ENCODE measurements at regions not wholly inside any gene's neighbourhood (a gene's known extent, or its start where the extent isn't known, plus 50 kb on each side); places are given as distances from the start of the nearest gene placed in this dataset.

DNA sequence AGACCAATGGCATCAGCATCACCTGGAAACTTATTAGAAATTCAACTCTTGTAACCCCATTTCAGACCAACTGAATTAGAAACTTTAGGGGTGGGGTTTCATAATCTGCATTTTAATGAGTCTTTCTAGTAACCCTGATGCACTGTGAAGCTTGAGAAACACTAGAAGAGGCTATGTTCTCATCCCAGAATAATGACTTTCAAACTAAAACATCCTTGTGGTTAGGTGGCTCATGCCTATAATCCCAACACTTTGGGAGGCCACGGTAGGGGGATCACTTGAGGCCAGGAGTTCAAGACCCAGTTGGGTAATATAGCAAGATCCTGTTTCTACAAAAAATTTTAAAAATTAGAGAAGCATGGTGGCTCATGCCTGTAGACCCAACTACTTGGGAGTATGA is 402.4 kb downstream of the DLEU7 start:
- no peak overlapping the region for H3K4me3 ChIP-seq (ENCODE audit: low read length)
- TF ChIP-seq, protein P1, sequence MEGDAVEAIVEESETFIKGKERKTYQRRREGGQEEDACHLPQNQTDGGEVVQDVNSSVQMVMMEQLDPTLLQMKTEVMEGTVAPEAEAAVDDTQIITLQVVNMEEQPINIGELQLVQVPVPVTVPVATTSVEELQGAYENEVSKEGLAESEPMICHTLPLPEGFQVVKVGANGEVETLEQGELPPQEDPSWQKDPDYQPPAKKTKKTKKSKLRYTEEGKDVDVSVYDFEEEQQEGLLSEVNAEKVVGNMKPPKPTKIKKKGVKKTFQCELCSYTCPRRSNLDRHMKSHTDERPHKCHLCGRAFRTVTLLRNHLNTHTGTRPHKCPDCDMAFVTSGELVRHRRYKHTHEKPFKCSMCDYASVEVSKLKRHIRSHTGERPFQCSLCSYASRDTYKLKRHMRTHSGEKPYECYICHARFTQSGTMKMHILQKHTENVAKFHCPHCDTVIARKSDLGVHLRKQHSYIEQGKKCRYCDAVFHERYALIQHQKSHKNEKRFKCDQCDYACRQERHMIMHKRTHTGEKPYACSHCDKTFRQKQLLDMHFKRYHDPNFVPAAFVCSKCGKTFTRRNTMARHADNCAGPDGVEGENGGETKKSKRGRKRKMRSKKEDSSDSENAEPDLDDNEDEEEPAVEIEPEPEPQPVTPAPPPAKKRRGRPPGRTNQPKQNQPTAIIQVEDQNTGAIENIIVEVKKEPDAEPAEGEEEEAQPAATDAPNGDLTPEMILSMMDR (conservative IDR thresholded peaks at IDR 0.05; ENCODE audit: low read depth, low read length), result no peak
- DNase-seq (ENCODE audit: low read depth), result no peak

DNA sequence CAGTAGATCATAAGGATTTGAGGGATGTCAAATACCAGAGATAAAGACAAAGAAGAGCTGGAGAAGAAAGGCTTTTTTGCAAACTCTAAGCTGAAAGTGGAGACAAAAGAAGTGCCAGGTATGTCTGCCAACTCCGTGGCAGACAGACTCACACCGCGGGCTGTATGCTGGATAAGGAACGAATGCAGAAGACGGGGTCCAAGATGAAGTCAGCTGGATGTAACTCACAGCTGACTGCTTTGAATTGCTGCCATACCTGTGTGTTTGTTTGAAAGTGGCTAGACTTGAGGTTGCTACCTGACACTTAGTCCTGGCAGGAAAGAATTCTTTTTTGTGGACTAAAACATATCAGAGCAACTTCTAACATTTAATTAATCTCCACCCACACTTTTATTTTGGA is 398.8 kb downstream of the DLEU7 start:
- no peak for DNase-seq (ENCODE audit: low read depth)
- no peak overlapping the region for H3K4me3 ChIP-seq (ENCODE audit: low read length)
- TF ChIP-seq, protein P1 (conservative IDR thresholded peaks at IDR 0.05; ENCODE audit: low read depth, low read length), result no peak

DNA sequence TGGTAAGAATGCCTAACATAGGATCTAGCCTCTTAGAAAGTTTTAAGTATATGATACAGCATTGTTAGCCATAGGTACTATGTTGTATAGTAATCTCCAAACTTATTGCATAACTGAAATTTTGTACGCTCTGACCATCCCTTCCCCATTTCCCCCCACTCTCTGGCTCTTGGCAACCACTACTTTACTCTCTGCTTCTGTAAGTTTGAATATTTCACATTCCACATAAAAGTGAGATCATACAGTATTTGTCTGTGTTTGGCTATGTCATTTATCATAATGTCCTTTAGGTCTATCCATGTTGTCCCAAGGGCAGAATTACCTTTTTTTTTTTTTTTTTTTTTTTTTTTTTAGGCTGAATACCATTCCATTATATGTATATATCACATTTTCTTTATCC is 396.9 kb downstream of the DLEU7 start:
- TF ChIP-seq, protein P1 (conservative IDR thresholded peaks at IDR 0.05; ENCODE audit: low read depth, low read length), result no peak
- no peak for DNase-seq (ENCODE audit: low read depth)
- no peak overlapping the region for H3K4me3 ChIP-seq (ENCODE audit: low read length)

DNA sequence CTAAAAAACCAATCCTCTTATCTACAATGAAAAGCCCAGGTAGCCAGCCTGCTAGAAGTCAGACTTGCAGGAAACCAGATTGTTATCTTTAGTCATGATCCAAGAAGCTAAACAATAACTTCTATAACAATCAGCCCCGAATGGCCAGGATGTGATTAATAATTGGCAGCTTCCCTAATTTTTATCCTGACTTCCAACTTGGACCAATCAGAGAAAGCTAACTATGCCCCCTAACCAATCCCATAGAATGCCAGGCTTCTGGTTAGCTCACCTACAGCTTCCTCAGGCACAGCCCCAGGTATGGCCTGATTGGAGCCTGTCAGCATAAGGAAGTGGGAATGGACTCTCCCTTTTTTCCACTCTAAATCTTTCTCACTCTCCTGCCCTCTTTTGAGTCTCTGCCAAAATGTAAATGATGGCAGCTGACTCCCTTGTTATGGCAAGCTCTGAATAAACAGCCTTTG is 394.9 kb downstream of the DLEU7 start:
- no peak for DNase-seq (ENCODE audit: low read depth)
- TF ChIP-seq, protein P1 (conservative IDR thresholded peaks at IDR 0.05; ENCODE audit: low read depth, low read length), result no peak
- no peak overlapping the region for H3K4me3 ChIP-seq (ENCODE audit: low read length)

DNA sequence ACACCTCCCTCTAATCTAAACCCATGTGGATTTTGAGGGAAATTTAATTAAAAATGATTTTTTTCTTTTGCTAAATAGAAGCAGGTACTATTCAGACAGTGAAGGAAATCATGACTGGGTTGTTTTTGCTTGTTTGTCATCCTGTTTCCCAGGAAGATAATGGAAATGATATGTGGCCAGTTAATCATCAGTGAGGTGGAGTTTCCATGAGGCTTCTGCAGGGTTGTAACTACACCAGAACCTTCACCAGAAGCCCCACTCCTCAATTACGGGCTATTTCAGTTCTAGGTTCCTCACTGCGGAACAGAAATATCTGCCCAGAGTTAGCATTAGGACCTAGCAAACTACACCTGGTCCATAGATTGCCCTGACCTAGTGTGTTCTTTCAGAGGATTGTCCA is 394.0 kb downstream of the DLEU7 start:
- no peak for DNase-seq (ENCODE audit: low read depth)
- TF ChIP-seq, protein P1 (conservative IDR thresholded peaks at IDR 0.05; ENCODE audit: low read depth, low read length), result no peak

DNA sequence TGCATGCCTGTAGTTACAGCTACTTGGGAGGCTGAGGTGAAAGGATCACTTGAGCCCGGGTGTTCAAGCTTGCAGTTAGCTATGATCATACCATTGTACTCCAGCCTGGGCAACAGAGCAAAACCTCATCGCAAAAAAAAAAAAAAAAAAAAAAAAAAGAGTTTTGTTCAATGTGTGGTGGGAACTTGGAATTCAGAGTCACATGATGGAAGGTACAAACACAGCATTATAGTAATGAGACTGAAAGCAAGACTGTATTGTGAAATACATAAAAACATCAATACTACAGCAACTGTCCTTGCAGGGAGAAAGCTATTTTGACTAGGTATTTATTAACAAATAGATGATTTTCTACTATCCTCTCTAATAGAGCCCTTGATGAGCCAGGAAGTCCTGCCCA is 393.2 kb downstream of the DLEU7 start:
- no peak overlapping the region for H3K4me3 ChIP-seq (ENCODE audit: low read length)
- DNase-seq (ENCODE audit: low read depth), result no peak
- TF ChIP-seq, protein P1 (conservative IDR thresholded peaks at IDR 0.05; ENCODE audit: low read depth, low read length), result no peak

More for the DNA sequence above, 394.0 kb downstream of the DLEU7 start:
- no peak overlapping the region for H3K4me3 ChIP-seq (ENCODE audit: low read length)

DNA sequence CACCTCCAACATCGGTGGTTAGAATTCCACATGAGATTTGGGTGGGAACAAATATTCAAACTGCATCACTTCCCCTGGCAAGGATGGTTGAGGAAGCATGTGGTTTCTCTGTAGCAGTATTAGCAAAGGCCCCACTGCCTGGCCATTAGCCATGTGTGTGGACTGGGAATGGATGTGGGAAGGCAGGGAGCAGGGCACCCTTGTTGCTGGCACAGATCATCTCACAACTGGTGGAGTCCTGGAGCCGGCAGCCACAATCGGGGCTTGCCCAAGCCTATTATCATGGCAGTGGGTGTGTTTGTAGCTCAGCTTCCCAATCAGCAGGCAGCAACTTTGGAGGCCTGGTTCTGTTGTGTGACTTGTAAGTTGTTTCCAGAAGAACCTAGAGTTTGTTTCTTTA is 391.9 kb downstream of the DLEU7 start:
- TF ChIP-seq, protein P1 (conservative IDR thresholded peaks at IDR 0.05; ENCODE audit: low read depth, low read length), result no peak
- no peak overlapping the region for H3K4me3 ChIP-seq (ENCODE audit: low read length)
- no peak for DNase-seq (ENCODE audit: low read depth)
